ENCODE measurements at regions not wholly inside any gene's neighbourhood (a gene's known extent, or its start where the extent isn't known, plus 50 kb on each side); places are given as distances from the start of the nearest gene placed in this dataset.

- DNase-seq: no peak
These were observed 189.2 kb downstream of the PCSK1 start for GRCh38 chr5:96243862-96244261.

DNA sequence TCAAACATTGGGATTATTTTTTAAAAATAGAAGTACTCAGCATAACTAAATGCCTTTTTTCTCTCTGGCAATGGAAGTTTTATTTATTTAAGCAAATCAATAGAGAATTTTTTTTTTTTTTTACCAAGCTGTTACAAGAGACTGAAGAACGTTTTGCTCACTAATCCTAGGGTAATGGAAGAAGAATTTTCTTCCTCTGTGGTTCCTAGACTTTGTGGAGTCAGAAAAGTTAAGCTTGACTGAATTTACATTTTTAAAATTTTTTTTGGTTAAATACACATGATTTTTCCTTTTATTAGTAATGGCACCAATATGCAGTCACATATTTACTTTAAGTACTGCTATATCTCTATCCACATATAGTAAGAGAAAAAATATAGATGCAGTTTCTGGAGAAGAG, 189.8 kb downstream of the PCSK1 start:
- no peak for DNase-seq

DNA sequence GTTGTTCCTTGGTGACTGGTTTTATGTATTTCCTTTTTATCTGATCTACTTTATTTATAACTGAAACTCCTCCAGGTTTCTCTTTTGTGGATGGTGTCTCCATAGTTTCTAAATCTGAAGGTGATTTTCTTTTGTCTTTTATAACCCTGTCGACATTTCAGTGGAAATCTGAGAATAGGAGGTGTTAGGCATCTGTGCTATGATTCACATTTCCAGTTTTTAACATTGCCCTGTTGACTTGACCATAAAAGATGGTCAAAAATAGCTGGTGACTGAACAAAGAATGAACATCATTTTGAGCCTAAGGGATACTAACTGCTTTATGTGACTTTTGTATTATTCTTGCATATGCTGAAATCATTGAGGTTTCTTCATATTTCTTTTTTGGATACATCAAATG, 190.5 kb downstream of the PCSK1 start:
- DNase-seq: no peak

GRCh38 chr5:96236831-96237230, 196.2 kb downstream of the PCSK1 start:
- no peak for DNase-seq

- DNase-seq: no peak
These were observed 197.0 kb downstream of the PCSK1 start for GRCh38 chr5:96236051-96236450.

DNA sequence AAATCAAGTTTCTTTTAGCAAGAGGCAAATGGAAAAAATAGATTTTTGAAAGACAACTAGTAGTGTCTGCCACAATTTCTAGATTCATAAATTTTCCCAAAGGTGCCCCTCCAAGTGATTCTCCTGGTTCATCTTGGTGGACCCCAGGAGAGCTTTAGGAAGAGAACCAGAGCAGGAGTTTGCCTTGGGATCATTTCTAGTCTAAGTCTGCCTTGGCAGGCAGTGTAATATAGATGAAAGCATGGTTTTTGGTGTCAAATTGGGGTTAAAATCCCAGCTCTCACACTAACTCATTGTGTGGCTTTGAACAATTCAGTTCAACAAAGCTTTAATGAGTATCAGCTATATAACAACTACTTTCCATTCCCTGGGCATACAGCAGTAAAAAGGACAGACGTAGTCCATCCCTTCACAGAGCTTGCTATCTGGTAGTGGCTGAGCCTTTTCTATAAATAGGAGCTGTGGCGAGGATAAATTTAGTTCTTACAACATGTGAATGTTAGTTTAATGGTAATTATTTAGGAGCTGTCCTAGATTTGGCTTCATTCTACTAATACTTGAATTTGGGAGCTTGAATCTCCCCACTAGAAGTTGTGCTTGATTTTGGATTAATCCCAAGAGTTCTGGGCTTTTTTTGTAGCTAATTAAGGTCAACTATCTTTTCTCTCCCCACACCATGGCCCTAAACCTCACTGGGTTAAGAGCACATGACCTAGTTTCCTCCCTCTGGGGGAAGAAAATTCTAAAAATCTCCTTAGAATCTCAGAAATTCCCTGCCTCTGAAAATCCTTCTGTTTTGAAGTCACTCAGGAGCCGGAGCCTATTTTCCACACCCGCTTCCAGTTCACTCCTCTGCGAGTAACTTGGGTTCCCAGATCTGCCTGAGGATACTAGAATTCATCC, 197.8 kb downstream of the PCSK1 start:
- no peak for DNase-seq

- no peak for DNase-seq
These were observed 200.4 kb downstream of the PCSK1 start for GRCh38 chr5:96232602-96233001.

- DNase-seq: no peak
These were observed 203.9 kb downstream of the PCSK1 start for GRCh38 chr5:96229188-96229587.

GRCh38 chr5:96228408-96228807, 204.6 kb downstream of the PCSK1 start:
- no peak for DNase-seq

DNA sequence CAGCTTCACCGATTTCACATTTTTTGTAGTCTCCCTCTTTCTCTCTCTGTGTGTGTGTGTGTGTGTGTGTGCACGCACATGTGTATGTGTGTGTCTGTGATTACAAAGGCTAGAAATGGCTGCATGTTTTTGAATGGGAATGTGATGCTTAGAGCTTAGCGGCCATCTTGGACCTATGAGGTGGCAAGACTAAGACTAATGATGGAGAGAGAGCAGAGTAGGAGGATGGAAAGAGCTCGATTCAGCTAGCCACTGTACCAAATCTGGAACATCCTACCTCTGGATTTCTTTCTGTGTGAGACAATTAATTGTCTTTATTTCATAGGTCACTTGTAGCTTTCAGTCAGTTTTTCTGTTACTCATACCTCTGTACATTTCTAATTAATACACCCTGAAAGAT, 205.1 kb downstream of the PCSK1 start:
- no peak for DNase-seq

DNA sequence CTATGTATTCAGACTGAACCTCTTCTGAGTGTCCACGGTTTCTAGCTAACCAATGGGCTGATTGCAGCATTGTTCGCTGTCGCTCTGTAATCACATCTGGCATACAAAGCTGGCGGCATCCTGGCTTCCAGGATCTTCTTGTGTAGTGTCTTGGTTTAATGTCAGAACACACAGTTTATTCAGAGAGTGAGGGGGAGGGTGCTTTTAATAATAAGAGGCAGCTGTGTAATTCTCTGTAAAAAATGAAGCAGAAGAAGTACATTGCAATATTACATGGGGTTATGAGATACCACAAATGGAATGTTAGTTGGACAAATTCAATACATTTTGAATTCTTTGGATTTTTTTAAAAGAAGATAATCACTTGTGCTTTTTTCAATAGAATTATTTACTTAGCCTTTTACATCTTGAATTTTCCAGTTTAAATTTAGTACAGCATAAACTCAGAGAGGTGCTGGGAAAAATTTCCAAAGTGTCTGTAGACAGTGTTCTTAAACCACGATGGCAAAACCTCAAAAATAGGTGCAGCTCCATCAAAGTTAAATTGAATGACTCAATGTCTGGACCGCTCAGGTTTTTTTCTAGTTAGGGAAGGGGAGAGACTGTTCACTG, 206.0 kb downstream of the PCSK1 start:
- DNase-seq: no peak

DNA sequence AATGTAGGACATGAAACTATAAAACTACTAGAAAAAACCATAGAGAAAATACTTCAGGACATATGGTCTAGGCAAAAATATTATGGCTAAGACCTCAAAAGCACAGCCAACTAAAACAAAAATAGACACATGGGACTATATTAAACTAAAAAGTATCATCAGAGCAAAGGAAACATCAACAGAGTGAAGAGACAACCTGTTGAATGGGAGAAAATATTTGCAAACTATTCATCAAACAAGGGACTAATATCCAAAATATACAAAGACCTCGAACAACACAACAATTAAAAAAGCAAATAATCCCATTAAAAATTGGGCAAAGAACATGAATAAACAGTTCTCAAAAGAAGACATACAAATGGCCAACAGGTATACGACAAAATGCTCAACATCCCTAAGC, 210.9 kb downstream of the PCSK1 start:
- DNase-seq: no peak

GRCh38 chr5:96220610-96221390, 212.2 kb downstream of the PCSK1 start:
- no peak for DNase-seq

DNA sequence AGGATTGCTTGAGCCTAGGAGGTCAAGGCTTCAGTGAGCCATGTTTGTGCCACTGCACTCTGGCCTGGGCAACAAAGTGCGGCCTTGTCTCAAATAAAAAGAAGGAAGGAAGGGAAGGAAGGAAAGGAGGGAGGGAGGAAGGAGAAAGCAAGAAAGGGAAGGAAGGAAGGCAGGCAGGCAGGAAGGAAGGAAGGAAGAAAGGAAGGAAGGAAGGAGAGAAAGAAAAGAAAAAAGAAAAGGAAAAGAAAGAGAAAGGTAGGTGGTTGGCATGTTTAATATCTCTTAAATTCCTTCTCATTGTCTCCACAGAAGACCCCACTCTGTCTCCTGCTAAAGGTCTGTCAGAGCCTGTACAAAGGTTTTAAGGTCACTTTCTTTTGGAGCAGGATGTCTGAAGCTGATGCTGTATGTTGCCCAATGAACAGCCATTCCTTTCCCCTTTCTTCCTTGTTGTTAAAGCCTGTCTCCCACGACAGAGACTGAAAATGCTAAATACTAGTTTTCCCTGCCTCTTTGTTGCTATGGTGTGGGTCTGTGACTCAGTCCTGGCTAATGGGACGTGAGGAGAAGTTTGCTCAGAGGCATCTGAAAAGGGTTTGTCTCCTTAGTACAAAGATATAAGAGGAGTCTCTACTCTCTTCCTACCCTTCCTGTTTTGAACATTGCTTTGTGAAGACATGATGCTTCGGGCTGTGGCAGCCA, 213.3 kb downstream of the PCSK1 start:
- DNase-seq: no peak

DNA sequence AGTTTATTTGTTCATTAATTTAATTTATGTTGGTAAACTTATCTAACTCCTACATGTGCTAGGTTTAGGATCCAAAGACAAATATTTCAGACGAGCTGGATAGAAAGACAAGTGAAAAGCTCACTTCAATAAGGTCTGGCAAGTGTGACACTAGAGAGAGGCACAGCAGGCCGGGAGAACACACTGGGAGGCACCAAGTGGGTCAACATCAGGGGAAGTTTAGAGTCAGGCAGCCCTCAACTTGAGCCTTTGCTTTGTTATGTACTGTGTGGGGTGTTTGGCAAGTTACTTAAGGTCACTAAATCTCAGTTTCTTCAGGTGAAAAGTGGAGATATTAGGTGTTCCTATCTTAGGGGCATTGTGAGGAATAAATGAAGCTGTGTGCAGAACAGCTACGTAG, 214.4 kb downstream of the PCSK1 start:
- DNase-seq: no peak

- DNase-seq: no peak
These were observed 218.4 kb downstream of the PCSK1 start for GRCh38 chr5:96214442-96215197.

DNA sequence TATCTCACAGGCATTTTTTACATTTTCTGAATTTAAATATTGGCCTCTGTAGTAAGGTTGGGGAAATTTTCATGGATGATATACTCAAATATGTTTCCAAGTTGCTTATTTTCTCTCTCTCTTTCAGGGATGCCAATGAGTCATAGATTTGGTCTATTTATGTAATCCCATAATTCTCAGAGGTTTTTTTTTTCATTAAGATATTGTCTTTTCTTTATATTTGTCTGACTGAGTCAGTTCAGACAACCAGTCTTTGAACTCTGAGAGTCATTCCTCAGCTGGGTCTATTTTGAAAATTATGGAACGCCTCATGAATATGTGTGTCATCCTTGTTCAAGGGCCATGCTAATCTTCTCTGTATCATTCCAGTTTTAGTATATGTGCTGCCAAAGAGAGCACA, 223.2 kb downstream of the PCSK1 start:
- no peak for DNase-seq

- no peak for DNase-seq
These were observed 225.6 kb downstream of the PCSK1 start for GRCh38 chr5:96207420-96207819.

- DNase-seq: no peak
These were observed 229.3 kb downstream of the PCSK1 start for GRCh38 chr5:96203761-96204160.

- no peak for DNase-seq
These were observed 231.5 kb downstream of the PCSK1 start for GRCh38 chr5:96201503-96201902.

DNA sequence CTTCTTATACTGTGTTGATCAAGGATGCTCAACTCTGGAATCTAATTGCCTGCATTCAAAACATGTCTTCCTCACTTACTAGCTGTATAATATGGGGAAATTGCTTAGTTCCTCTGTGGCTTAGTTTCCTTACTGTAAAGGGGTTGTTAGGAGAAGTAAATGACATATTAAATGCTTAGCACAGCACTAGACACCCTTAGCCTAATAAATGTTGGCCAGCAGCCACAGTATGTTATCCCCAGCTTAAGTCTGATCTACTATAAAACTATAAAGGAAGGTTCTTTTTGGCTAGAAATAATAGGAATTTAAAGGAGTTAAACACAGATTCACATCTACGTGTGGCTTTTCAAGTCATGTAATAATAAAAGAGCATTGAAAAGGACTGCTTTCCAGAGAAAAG, 232.4 kb downstream of the PCSK1 start:
- DNase-seq: no peak

- no peak for DNase-seq
These were observed 233.3 kb downstream of the PCSK1 start for GRCh38 chr5:96199713-96200183.
